Fibroblast of gingiva (primary cell): ENCODE measurements at regions not wholly inside any gene's neighbourhood (a gene's known extent, or its start where the extent isn't known, plus 50 kb on each side); places are given as distances from the start of the nearest gene placed in this dataset.
A peak's percentile ranks its signal among the peaks of the same experiment; 100 is the strongest.
"Not testable (repeated sequence)": the region's sequence is repeated elsewhere in the genome, so short reads cannot be mapped to it uniquely, and the experiment has no call there.

Experiments
- DNase-seq: peaks from one replicate; pipeline ENCODE4 v3.0.0-alpha.2; 2011; ENCODE audit warnings: low read depth

GRCh38 chr11:33970984-33971466 is 79.1 kb upstream of the LMO2 start:
- peak; percentile 46 for DNase-seq

GRCh38 chr11:33967451-33967850 is 75.6 kb upstream of the LMO2 start:
- no peak for DNase-seq

- no peak for DNase-seq
These were observed 73.2 kb upstream of the LMO2 start for GRCh38 chr11:33965032-33965431.

GRCh38 chr11:33959855-33960400 is 68.1 kb upstream of the LMO2 start:
- no peak for DNase-seq

- no peak for DNase-seq
These were observed 65.5 kb upstream of the LMO2 start for GRCh38 chr11:33957304-33957917.

- no peak for DNase-seq
These were observed 64.7 kb upstream of the LMO2 start for GRCh38 chr11:33956611-33957010.

- DNase-seq, result no peak
These were observed 61.4 kb upstream of the LMO2 start for GRCh38 chr11:33953289-33953688.

GRCh38 chr11:33952805-33953204 is 60.9 kb upstream of the LMO2 start:
- DNase-seq, result no peak

GRCh38 chr11:33949252-33949913 is 57.5 kb upstream of the LMO2 start:
- DNase-seq, result no peak

- no peak for DNase-seq
These were observed 56.6 kb upstream of the LMO2 start for GRCh38 chr11:33948494-33948893.

GRCh38 chr11:33947918-33948317 is 56.0 kb upstream of the LMO2 start:
- DNase-seq, result not testable (repeated sequence)

GRCh38 chr11:33946930-33947329 is 55.1 kb upstream of the LMO2 start:
- no peak for DNase-seq

GRCh38 chr11:33945481-33946268 is 53.8 kb upstream of the LMO2 start:
- no peak for DNase-seq

- no peak for DNase-seq
These were observed 53.0 kb upstream of the LMO2 start for GRCh38 chr11:33944693-33945424.

GRCh38 chr11:33944345-33944692 is 52.4 kb upstream of the LMO2 start:
- no peak for DNase-seq

GRCh38 chr11:33942954-33943353 is 51.1 kb upstream of the LMO2 start:
- DNase-seq, result peak; percentile 73

- no peak for DNase-seq
These were observed 49.8 kb upstream of the LMO2 start for GRCh38 chr11:33941637-33942160.
